H9 (cell line): ENCODE measurements at regions not wholly inside any gene's neighbourhood (a gene's known extent, or its start where the extent isn't known, plus 50 kb on each side); places are given as distances from the start of the nearest gene placed in this dataset.

Experiments used
- DNase-seq: peaks from one replicate; pipeline ENCODE4 v3.0.0-alpha.2; 2017
- H2AFZ ChIP-seq: one replicate; pipeline ENCODE4 v1.6.1; 2013; ENCODE audit warnings: mild to moderate bottlenecking, low read length, control low read depth, moderate library complexity
- H2AK5ac ChIP-seq: 2 replicates; pipeline ENCODE4 v1.6.1; 2013; ENCODE audit warnings: low read length, control low read depth, mixed read lengths; ENCODE audit not compliant: insufficient read length
- H2BK120ac ChIP-seq: one replicate; pipeline ENCODE4 v1.6.1; 2013; ENCODE audit warnings: low read depth, mild to moderate bottlenecking, low read length, control low read depth, inconsistent platforms; ENCODE audit not compliant: poor library complexity, severe bottlenecking
- H2BK12ac ChIP-seq: 2 replicates; pipeline ENCODE4 v1.6.1; 2013; ENCODE audit warnings: low read length, control low read depth, mixed read lengths, low read depth; ENCODE audit not compliant: insufficient read length
- H2BK15ac ChIP-seq: 2 replicates; pipeline ENCODE4 v1.6.1; 2013; ENCODE audit warnings: low read depth, low read length, control low read depth
- H2BK20ac ChIP-seq: one replicate; pipeline ENCODE4 v1.6.1; 2013; ENCODE audit warnings: low read depth, mild to moderate bottlenecking, low read length, control low read depth, inconsistent platforms; ENCODE audit not compliant: poor library complexity, severe bottlenecking
- H2BK5ac ChIP-seq: 2 replicates; pipeline ENCODE4 v1.6.1; 2013; ENCODE audit warnings: low read length, control low read depth, mixed read lengths; ENCODE audit not compliant: insufficient read length
- H3K14ac ChIP-seq: 2 replicates; pipeline ENCODE4 v1.6.1; 2013; ENCODE audit warnings: low read length, control low read depth; ENCODE audit not compliant: insufficient read depth
- H3K18ac ChIP-seq: 2 replicates; pipeline ENCODE4 v1.6.1; 2013; ENCODE audit warnings: low read depth, mild to moderate bottlenecking, mixed read lengths, low read length, control low read depth; ENCODE audit not compliant: insufficient read length
- H3K23ac ChIP-seq: 2 replicates; pipeline ENCODE4 v1.6.1; 2013; ENCODE audit warnings: low read length, control low read depth, mixed read lengths, low read depth; ENCODE audit not compliant: insufficient read length
- H3K23me2 ChIP-seq: 2 replicates; pipeline ENCODE4 v1.6.1; 2013; ENCODE audit warnings: low read depth, mild to moderate bottlenecking, mixed read lengths, low read length, control low read depth; ENCODE audit not compliant: insufficient read length, poor library complexity, severe bottlenecking
- H3K27ac ChIP-seq: 2 replicates; pipeline ENCODE4 v1.5.1; 2013; ENCODE audit warnings: low read length, control low read depth, mixed read lengths, low read depth; ENCODE audit not compliant: insufficient read length
- H3K27me3 ChIP-seq: 2 replicates; pipeline ENCODE4 v1.6.1; 2013; ENCODE audit warnings: low read length, control low read depth, inconsistent platforms; ENCODE audit not compliant: insufficient read depth
- H3K4ac ChIP-seq: 2 replicates; pipeline ENCODE4 v1.6.1; 2013; ENCODE audit warnings: low read depth, mild to moderate bottlenecking, control low read depth, inconsistent platforms, low read length, moderate library complexity
- H3K4me1 ChIP-seq: 2 replicates; pipeline ENCODE4 v1.6.1; 2013; ENCODE audit warnings: low read length, control low read depth, inconsistent platforms; ENCODE audit not compliant: insufficient read depth
- H3K4me2 ChIP-seq: 2 replicates; pipeline ENCODE4 v1.6.1; 2013; ENCODE audit warnings: low read length, control low read depth, mixed read lengths; ENCODE audit not compliant: insufficient read length, insufficient read depth
- H3K56ac ChIP-seq: 2 replicates; pipeline ENCODE4 v1.6.1; 2013; ENCODE audit warnings: low read depth, mild to moderate bottlenecking, mixed read lengths, low read length, control low read depth; ENCODE audit not compliant: insufficient read length
- H3K79me1 ChIP-seq: 2 replicates; pipeline ENCODE4 v1.6.1; 2013; ENCODE audit warnings: low read depth, mild to moderate bottlenecking, moderate library complexity, low read length, control low read depth, inconsistent platforms; ENCODE audit not compliant: insufficient read depth, poor library complexity, severe bottlenecking
- H3K79me2 ChIP-seq: 2 replicates; pipeline ENCODE4 v1.6.1; 2013; ENCODE audit warnings: low read length, control low read depth, inconsistent platforms; ENCODE audit not compliant: insufficient read depth
- H3K9ac ChIP-seq: 2 replicates; pipeline ENCODE4 v1.6.1; 2013; ENCODE audit warnings: low read length, control low read depth, mixed read lengths; ENCODE audit not compliant: insufficient read length; ENCODE audit errors: extremely low read depth
- H3K9me3 ChIP-seq: one replicate; pipeline ENCODE4 v1.6.1; 2013; ENCODE audit warnings: low read depth, low read length, inconsistent platforms; ENCODE audit not compliant: control insufficient read depth
- H3T11ph ChIP-seq: one replicate; pipeline ENCODE4 v1.6.1; 2013; ENCODE audit warnings: mild to moderate bottlenecking, low read length, control low read depth, inconsistent platforms
- H4K20me1 ChIP-seq: one replicate; pipeline ENCODE4 v1.6.1; 2013; ENCODE audit not compliant: control insufficient read depth, insufficient read length, insufficient read depth
- H4K5ac ChIP-seq: 2 replicates; pipeline ENCODE4 v1.6.1; 2013; ENCODE audit warnings: low read depth, mild to moderate bottlenecking, mixed read lengths, low read length, control low read depth; ENCODE audit not compliant: insufficient read length
- H4K8ac ChIP-seq: replicated peaks from 2 replicates; pipeline ENCODE4 v1.6.1; 2013; ENCODE audit warnings: low read length, control low read depth, mixed read lengths, low read depth; ENCODE audit not compliant: insufficient read length
- H4K91ac ChIP-seq: 2 replicates; pipeline ENCODE4 v1.6.1; 2013; ENCODE audit warnings: low read depth, mild to moderate bottlenecking, moderate library complexity, mixed read lengths, low read length, control low read depth; ENCODE audit not compliant: insufficient read length
- H3K27ac Mint-ChIP-seq, 3 experiments: 2 replicates in 2 of 3; 3 replicates in 1 of 3; pipeline ENCODE4 v1.8.0; 2020 to 2021; ENCODE audit warnings: mixed read lengths in 3 of 3, mild to moderate bottlenecking in 1 of 3, moderate library complexity in 1 of 3
- H3K27me3 Mint-ChIP-seq: 2 replicates; pipeline ENCODE4 v1.8.0; 2021; ENCODE audit warnings: low read depth, mild to moderate bottlenecking, moderate library complexity, mixed read lengths
- H3K36me3 Mint-ChIP-seq, 3 experiments: 2 replicates in 2 of 3; 3 replicates in 1 of 3; pipeline ENCODE4 v1.8.0; 2020 to 2021; ENCODE audit warnings: low read depth in 3 of 3, mixed read lengths in 3 of 3; ENCODE audit not compliant: insufficient read depth in 1 of 3
- H3K4me1 Mint-ChIP-seq, 2 experiments: 2 replicates each; pipeline ENCODE4 v1.8.0; 2020; ENCODE audit warnings: mixed read lengths in 2 of 2
- H3K4me3 Mint-ChIP-seq, 2 experiments: 2 replicates in 1 of 2; 3 replicates in 1 of 2; pipeline ENCODE4 v1.8.0; 2020 to 2021; ENCODE audit warnings: mild to moderate bottlenecking in 2 of 2, mixed read lengths in 2 of 2, moderate library complexity in 1 of 2
- H3K9me3 Mint-ChIP-seq, 2 experiments: 2 replicates in 1 of 2; 3 replicates in 1 of 2; pipeline ENCODE4 v1.8.0; 2020; ENCODE audit warnings: mild to moderate bottlenecking in 2 of 2, mixed read lengths in 2 of 2, moderate library complexity in 1 of 2
- TF ChIP-seq, protein P1 (sequence below): fragments of 200-600 bp; sonication (generic); conservative IDR thresholded peaks from 3 replicates; pipeline ENCODE4 v1.8.0; 2021; ENCODE audit warnings: antibody characterized with exemption, mild to moderate bottlenecking

- TF ChIP-seq, protein P1, sequence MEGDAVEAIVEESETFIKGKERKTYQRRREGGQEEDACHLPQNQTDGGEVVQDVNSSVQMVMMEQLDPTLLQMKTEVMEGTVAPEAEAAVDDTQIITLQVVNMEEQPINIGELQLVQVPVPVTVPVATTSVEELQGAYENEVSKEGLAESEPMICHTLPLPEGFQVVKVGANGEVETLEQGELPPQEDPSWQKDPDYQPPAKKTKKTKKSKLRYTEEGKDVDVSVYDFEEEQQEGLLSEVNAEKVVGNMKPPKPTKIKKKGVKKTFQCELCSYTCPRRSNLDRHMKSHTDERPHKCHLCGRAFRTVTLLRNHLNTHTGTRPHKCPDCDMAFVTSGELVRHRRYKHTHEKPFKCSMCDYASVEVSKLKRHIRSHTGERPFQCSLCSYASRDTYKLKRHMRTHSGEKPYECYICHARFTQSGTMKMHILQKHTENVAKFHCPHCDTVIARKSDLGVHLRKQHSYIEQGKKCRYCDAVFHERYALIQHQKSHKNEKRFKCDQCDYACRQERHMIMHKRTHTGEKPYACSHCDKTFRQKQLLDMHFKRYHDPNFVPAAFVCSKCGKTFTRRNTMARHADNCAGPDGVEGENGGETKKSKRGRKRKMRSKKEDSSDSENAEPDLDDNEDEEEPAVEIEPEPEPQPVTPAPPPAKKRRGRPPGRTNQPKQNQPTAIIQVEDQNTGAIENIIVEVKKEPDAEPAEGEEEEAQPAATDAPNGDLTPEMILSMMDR, result no peak
- H3K14ac ChIP-seq, result no peak overlapping the region
- H2AK5ac ChIP-seq, result no peak overlapping the region
- H2BK15ac ChIP-seq, result no peak overlapping the region
- no peaks in the 10 kb centered on the region for H3K4me1 Mint-ChIP-seq
- H4K5ac ChIP-seq, result no peak overlapping the region
- no peaks in the 10 kb centered on the region for H3K9me3 ChIP-seq
- no peaks in the 10 kb centered on the region for H3K79me2 ChIP-seq
- peaks cover 7% of the 10 kb centered on the region in 2 experiments; a peak in 3 of 5 replicates for H3K9me3 Mint-ChIP-seq
- no peak overlapping the region for H3K23ac ChIP-seq
- H3K9ac ChIP-seq, result no peak overlapping the region
- no peaks in the 10 kb centered on the region for H3K27me3 Mint-ChIP-seq
- no peak overlapping the region for H2BK120ac ChIP-seq
- no peak overlapping the region for H4K8ac ChIP-seq
- no peak overlapping the region for H3K4me2 ChIP-seq
- H2BK12ac ChIP-seq, result no peak overlapping the region
- H2AFZ ChIP-seq, result no peak overlapping the region
- no peak overlapping the region for H3T11ph ChIP-seq
- H3K23me2 ChIP-seq, result no peaks in the 10 kb centered on the region
- H3K79me1 ChIP-seq, result no peaks in the 10 kb centered on the region
- H3K4me3 Mint-ChIP-seq, result no peak overlapping the region
- no peaks in the 10 kb centered on the region for H3K4me1 ChIP-seq
- H2BK5ac ChIP-seq, result no peak overlapping the region
- no peak overlapping the region for H3K18ac ChIP-seq
- H2BK20ac ChIP-seq, result no peak overlapping the region
- DNase-seq, result no peak
- H3K27ac Mint-ChIP-seq, result no peak overlapping the region
- no peak overlapping the region for H3K4ac ChIP-seq
- H3K27ac ChIP-seq, result no peak overlapping the region
- peaks cover 0 to 7% (median 1%) of the 10 kb centered on the region in 3 experiments; a peak in 3 of 7 replicates for H3K36me3 Mint-ChIP-seq
- no peaks in the 10 kb centered on the region for H3K27me3 ChIP-seq
- H4K91ac ChIP-seq, result no peak overlapping the region
- H3K56ac ChIP-seq, result no peak overlapping the region
- H4K20me1 ChIP-seq, result no peaks in the 10 kb centered on the region
These were observed 141.1 kb upstream of the TLE4 start for GRCh38 chr9:79430619-79431018.
